ENCODE measurements at regions not wholly inside any gene's neighbourhood (a gene's known extent, or its start where the extent isn't known, plus 50 kb on each side); places are given as distances from the start of the nearest gene placed in this dataset.

GRCh38 chr2:180174580-180174979 is 167.5 kb upstream of the CWC22 start:
- TF ChIP-seq CTCF (IDR thresholded peaks at IDR 0.05; ENCODE audit: low read length) (no peak), EZH2phosphoT487 (IDR thresholded peaks at IDR 0.05; ENCODE audit: low read length) (no peak), EZH2 (optimal IDR thresholded peaks at IDR 0.05; ENCODE audit: low read depth, low read length) (no peak)
